ENCODE measurements at regions not wholly inside any gene's neighbourhood (a gene's known extent, or its start where the extent isn't known, plus 50 kb on each side); places are given as distances from the start of the nearest gene placed in this dataset.

GRCh38 chr3:128561504-128561903, 68.5 kb upstream of the GATA2 start:
- TF ChIP-seq, protein P1, sequence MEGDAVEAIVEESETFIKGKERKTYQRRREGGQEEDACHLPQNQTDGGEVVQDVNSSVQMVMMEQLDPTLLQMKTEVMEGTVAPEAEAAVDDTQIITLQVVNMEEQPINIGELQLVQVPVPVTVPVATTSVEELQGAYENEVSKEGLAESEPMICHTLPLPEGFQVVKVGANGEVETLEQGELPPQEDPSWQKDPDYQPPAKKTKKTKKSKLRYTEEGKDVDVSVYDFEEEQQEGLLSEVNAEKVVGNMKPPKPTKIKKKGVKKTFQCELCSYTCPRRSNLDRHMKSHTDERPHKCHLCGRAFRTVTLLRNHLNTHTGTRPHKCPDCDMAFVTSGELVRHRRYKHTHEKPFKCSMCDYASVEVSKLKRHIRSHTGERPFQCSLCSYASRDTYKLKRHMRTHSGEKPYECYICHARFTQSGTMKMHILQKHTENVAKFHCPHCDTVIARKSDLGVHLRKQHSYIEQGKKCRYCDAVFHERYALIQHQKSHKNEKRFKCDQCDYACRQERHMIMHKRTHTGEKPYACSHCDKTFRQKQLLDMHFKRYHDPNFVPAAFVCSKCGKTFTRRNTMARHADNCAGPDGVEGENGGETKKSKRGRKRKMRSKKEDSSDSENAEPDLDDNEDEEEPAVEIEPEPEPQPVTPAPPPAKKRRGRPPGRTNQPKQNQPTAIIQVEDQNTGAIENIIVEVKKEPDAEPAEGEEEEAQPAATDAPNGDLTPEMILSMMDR (IDR thresholded peaks at IDR 0.05; ENCODE audit: low read depth, low read length, missing control alignments), result no peak
- in situ Hi-C loops (cut with HindIII; ENCODE audit: low pct_ligation_motif_present, low sequenced_read_pairs), result no loop called here
- no peak overlapping the region for H3K4me3 ChIP-seq (ENCODE audit: low read depth, low read length)
- DNase-seq, result no peak
- peaks cover 11% of the 10 kb centered on the region for H3K27me3 ChIP-seq (replicated peaks)
- H3K36me3 ChIP-seq (replicated peaks), result no peaks in the 10 kb centered on the region
- no peak overlapping the region for H3K27ac ChIP-seq

DNA sequence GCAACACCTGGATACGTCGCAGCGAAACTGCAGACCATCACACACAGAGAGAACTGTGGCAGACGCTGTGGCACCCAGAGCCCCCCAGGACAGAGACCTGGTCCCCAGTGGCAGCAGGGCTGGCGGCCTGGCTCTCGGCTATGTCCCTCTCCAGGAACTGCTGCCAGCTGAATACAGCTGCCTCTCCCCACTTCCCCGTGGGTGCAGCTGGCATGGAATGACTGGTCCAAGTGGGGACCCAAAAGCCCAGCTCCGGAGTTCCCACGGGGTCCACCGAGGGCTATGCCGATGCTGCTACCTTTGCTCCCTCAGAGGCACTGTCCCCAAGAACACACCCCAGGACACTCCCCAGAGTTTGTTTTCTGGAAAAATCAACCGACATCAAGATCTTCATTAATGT, 67.8 kb upstream of the GATA2 start:
- DNase-seq, result no peak
- no peak overlapping the region for H3K4me3 ChIP-seq (ENCODE audit: low read depth, low read length)
- in situ Hi-C loops (cut with HindIII; ENCODE audit: low pct_ligation_motif_present, low sequenced_read_pairs), result no loop called here
- H3K27me3 ChIP-seq (replicated peaks), result peaks cover 17% of the 10 kb centered on the region
- no peak overlapping the region for H3K27ac ChIP-seq
- TF ChIP-seq, protein P1 (IDR thresholded peaks at IDR 0.05; ENCODE audit: low read depth, low read length, missing control alignments), result no peak
- no peaks in the 10 kb centered on the region for H3K36me3 ChIP-seq (replicated peaks)

DNA sequence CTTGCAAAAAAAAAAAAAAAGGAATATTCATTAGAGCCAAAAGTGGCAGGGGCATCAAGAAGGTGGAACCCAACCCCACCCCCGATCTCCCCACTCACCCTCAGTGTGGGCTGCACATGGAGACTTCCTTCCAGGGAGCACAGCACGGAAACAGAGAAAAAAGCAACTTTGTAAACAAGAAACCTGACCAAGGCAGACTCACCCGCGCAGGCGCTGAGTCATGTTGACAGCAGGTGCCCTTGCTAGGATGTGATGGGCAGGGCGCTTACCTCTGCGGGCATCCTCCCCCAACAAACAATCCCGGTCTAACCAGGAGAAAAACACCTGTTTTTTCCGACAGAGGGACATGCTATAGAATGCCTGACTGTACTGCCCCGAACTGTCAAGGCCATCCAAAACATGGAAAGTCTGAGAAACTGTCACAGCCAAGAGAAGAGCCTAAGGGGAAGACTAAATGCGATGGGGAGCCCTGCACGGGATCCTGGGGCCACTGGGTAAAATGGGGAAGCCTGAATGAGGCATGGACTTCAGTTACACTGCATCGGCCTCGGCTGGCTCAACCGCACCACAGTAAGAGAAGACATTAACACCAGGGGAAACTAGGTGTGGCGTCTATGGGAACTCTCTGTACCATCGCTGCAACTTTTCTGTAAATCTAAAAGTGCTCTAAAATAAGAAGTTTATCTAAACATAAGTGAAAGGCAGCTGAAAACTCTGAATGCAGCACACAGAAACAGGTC, 66.7 kb upstream of the GATA2 start:
- no peak for DNase-seq
- TF ChIP-seq, protein P1 (IDR thresholded peaks at IDR 0.05; ENCODE audit: low read depth, low read length, missing control alignments), result no peak
- Histone ChIP-seq H3K36me3 (replicated peaks) (no peaks in the 10 kb centered on the region), H3K27me3 (replicated peaks) (peaks cover 26% of the 10 kb centered on the region), H3K27ac (no peak overlapping the region), H3K4me3 (ENCODE audit: low read depth, low read length) (no peak overlapping the region)
- in situ Hi-C loops (cut with HindIII; ENCODE audit: low pct_ligation_motif_present, low sequenced_read_pairs), result no loop called here

- H3K36me3 ChIP-seq (replicated peaks), result no peaks in the 10 kb centered on the region
- peaks cover 19% of the 10 kb centered on the region for H3K27me3 ChIP-seq (replicated peaks)
- TF ChIP-seq, protein P1 (IDR thresholded peaks at IDR 0.05; ENCODE audit: low read depth, low read length, missing control alignments), result no peak
- no peak overlapping the region for H3K27ac ChIP-seq
- DNase-seq, result no peak
- no peak overlapping the region for H3K4me3 ChIP-seq (ENCODE audit: low read depth, low read length)
- in situ Hi-C loops (cut with HindIII; ENCODE audit: low pct_ligation_motif_present, low sequenced_read_pairs), result no loop called here
These were observed 64.7 kb upstream of the GATA2 start for GRCh38 chr3:128557531-128558280.

- Histone ChIP-seq H3K36me3 (replicated peaks) (no peaks in the 10 kb centered on the region), H3K4me3 (ENCODE audit: low read depth, low read length) (no peak overlapping the region), H3K27ac (no peak overlapping the region), H3K27me3 (replicated peaks) (peaks cover 17% of the 10 kb centered on the region)
- no peak for DNase-seq
- in situ Hi-C loops (cut with HindIII; ENCODE audit: low pct_ligation_motif_present, low sequenced_read_pairs), result no loop called here
- TF ChIP-seq, protein P1 (IDR thresholded peaks at IDR 0.05; ENCODE audit: low read depth, low read length, missing control alignments), result no peak
These were observed 63.9 kb upstream of the GATA2 start for GRCh38 chr3:128556907-128557306.

Measured in brain microvascular endothelial cell (primary cell).